GM06990 (cell line): ENCODE measurements at regions not wholly inside any gene's neighbourhood (a gene's known extent, or its start where the extent isn't known, plus 50 kb on each side); places are given as distances from the start of the nearest gene placed in this dataset.

ENCODE experiments used
- DNase-seq: peaks from one replicate; pipeline ENCODE4 v3.0.0-alpha.2; 2011; ENCODE audit not compliant: insufficient read length; ENCODE audit errors: extremely low read depth
- H3K27me3 ChIP-seq: replicated peaks from 2 replicates; pipeline ENCODE4 v1.6.0; 2011; ENCODE audit warnings: low read length; ENCODE audit not compliant: control insufficient read depth, insufficient read depth
- H3K36me3 ChIP-seq: 2 replicates; pipeline ENCODE4 v1.5.1; 2011; ENCODE audit warnings: low read length; ENCODE audit not compliant: control insufficient read depth, insufficient read depth
- H3K4me3 ChIP-seq: replicated peaks from 2 replicates; pipeline ENCODE4 v1.5.1; 2011; ENCODE audit warnings: low read depth, mild to moderate bottlenecking, control low read depth, low read length
- CTCF ChIP-seq: IDR thresholded peaks from 2 replicates; pipeline ENCODE4 v1.5.1; 2011; ENCODE audit warnings: low read length, control low read depth, mild to moderate bottlenecking, inconsistent platforms; ENCODE audit not compliant: insufficient read depth, poor library complexity, severe bottlenecking

GRCh38 chr1:90334137-90334536 lies 339.2 kb downstream of the ZNF326 start:
- H3K36me3 ChIP-seq = no peaks in the 10 kb centered on the region
- no peak overlapping the region for H3K4me3 ChIP-seq
- DNase-seq = no peak
- no peaks in the 10 kb centered on the region; the same call in 1 of the 2 replicates for H3K27me3 ChIP-seq
- TF ChIP-seq CTCF = no peak

- H3K4me3 ChIP-seq = no peak overlapping the region
- DNase-seq = no peak
- H3K27me3 ChIP-seq = no peaks in the 10 kb centered on the region; the same call in none of the 2 replicates
- no peaks in the 10 kb centered on the region for H3K36me3 ChIP-seq
- TF ChIP-seq CTCF = no peak
These were observed 330.3 kb downstream of the ZNF326 start for GRCh38 chr1:90325168-90325567.

GRCh38 chr1:90322186-90322585 lies 327.3 kb downstream of the ZNF326 start:
- no peak for TF ChIP-seq CTCF
- DNase-seq = no peak
- no peaks in the 10 kb centered on the region; the same call in 1 of the 2 replicates for H3K27me3 ChIP-seq
- no peaks in the 10 kb centered on the region for H3K36me3 ChIP-seq
- no peak overlapping the region for H3K4me3 ChIP-seq

- TF ChIP-seq CTCF = no peak
- no peak for DNase-seq
- Histone ChIP-seq H3K36me3 (no peaks in the 10 kb centered on the region), H3K4me3 (no peak overlapping the region), H3K27me3 (no peaks in the 10 kb centered on the region; the same call in 1 of the 2 replicates)
These were observed 325.0 kb downstream of the ZNF326 start for GRCh38 chr1:90319918-90320317.

- H3K27me3 ChIP-seq = no peaks in the 10 kb centered on the region; the same call in 1 of the 2 replicates
- no peak for TF ChIP-seq CTCF
- no peak for DNase-seq
- H3K36me3 ChIP-seq = no peaks in the 10 kb centered on the region
- H3K4me3 ChIP-seq = no peak overlapping the region
These were observed 323.5 kb downstream of the ZNF326 start for GRCh38 chr1:90318431-90318830.

- TF ChIP-seq CTCF = no peak
- DNase-seq = no peak
- H3K4me3 ChIP-seq = no peak overlapping the region
- H3K36me3 ChIP-seq = no peaks in the 10 kb centered on the region
- H3K27me3 ChIP-seq = no peaks in the 10 kb centered on the region
These were observed 322.7 kb downstream of the ZNF326 start for GRCh38 chr1:90317628-90318027.
